HG02938 (cell line): ENCODE measurements at regions not wholly inside any gene's neighbourhood (a gene's known extent, or its start where the extent isn't known, plus 50 kb on each side); places are given as distances from the start of the nearest gene placed in this dataset.
"Not testable (repeated sequence)": the region's sequence is repeated elsewhere in the genome, so short reads cannot be mapped to it uniquely, and the experiment has no call there.

Experiments used
- ATAC-seq: cut with Tn5 transposase; IDR thresholded peaks from one replicate; pipeline ENCODE4 v1.9.1; 2021; ENCODE audit warnings: mild to moderate bottlenecking, moderate library complexity; ENCODE audit not compliant: unreplicated experiment

GRCh38 chr3:34046154-34046553 lies 247.7 kb downstream of the PDCD6IP start:
- no peak for ATAC-seq

- no peak for ATAC-seq
These were observed 255.2 kb downstream of the PDCD6IP start for GRCh38 chr3:34053626-34054025.

DNA sequence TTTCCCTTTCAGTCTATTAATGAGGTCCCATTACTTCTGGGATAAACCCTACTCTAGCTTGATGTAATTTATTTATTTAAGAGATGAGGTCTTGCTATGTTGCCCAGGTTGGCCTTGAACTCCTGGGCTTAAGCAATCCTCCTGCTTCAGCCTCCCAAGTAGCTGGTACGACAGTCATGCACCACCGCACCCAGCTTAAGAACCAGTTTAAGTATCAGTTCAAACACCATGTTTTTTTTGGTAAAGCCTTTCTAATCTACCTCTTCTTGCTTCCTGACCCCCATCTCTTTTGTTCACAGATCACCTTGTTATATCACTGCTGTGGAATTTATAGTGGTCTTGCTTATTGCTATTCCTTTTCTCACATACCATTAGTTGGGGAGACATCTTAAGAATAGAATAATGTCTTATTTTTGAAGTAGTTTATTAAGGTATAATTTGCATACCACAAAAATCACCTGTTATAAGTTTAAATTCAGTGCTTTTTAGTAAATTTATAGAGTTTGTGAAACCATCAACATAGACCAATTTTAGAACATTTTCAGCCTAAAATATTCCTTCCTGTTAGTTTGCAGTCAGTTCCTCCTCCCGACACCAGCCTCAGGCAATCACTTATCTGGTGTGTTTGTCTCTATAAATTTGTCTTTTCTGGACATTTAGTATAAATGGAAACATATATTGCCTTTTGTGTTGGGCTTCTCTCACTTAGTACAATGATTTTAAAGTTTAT lies 257.9 kb downstream of the PDCD6IP start:
- peak; percentile 25 for ATAC-seq

DNA sequence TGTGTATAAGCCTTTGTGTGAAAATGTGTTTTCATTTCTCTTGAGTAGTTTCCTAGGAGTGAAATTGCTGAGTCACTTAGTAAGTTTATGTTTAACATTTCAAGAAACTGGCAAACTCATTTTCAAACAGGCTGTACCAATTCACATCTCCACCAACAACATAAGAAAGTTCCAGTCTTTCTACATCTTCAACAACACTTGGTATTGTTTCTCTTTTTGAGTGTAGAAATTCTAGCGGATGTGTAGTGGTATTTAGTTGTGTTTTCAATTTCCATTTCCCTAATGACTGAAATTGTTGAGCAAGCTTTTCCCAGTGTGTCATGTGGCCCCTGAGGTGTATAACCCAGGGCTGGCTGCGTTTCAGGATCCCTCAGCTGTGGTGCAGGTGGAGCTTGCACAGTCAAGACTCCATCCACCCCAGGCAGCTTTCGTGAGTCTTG lies 258.5 kb downstream of the PDCD6IP start:
- peak; percentile 83 for ATAC-seq

DNA sequence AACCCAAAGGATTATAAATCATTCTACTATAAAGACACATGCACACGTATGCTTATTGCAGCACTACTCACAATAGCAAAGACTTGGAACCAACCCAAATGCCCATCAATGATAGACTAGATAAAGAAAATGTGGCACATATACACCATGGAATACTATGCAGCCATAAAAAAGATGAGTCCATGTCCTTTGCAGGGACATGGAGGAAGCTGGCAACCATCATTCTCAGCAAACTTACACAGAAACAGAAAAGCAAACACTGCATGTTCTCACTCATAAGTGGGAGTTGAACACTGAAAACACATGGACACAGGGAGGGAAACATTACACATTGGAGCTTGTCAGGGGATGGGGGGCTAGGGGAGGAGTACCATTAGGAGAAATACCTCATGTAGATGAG lies 262.6 kb downstream of the PDCD6IP start:
- not testable (repeated sequence) for ATAC-seq

GRCh38 chr3:34065901-34066300 lies 267.5 kb downstream of the PDCD6IP start:
- no peak for ATAC-seq

- ATAC-seq: no peak
These were observed 267.9 kb downstream of the PDCD6IP start for GRCh38 chr3:34066328-34066727.

DNA sequence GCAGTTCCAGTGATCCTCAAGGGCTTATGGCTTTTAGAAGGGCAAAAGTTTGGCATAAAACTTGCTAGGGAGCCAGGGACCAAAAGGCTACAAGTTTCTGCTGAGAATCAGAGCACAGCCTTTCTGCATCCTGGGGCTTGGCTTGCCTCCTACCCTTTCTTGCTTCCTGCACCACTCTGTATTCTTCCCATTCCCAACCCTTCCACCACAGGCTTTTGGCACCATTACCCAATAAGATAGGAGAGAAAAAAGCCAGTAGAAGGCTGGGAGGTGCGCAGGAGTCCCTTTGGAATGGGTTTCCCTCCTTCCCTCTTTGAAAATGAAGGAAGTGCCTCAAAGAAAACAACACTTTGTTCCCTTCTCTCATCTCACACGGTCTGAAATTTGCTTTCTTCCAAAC lies 268.6 kb downstream of the PDCD6IP start:
- ATAC-seq: no peak

GRCh38 chr3:34067536-34068051 lies 269.2 kb downstream of the PDCD6IP start:
- ATAC-seq: no peak

DNA sequence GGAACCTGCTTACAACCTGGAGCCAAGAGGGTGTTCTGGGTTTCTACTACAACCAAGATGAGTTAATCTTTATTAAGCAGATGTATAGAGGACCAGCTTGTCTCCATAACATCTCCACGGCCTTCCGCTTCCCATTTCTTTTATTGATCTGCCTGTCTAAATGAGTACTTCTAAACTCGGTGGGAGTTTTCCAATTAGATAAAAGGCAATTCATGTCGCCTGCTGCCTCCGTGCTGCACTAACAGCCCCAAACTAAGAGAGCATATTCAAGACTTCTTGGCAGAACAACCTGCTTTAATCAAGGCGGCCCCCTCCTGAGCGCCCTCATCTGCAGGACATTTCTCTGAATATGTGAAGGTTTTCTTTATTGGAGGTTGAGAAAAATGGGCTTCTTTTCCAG lies 270.1 kb downstream of the PDCD6IP start:
- no peak for ATAC-seq

- peak; percentile 34 for ATAC-seq
These were observed 272.6 kb downstream of the PDCD6IP start for GRCh38 chr3:34070831-34071585.

DNA sequence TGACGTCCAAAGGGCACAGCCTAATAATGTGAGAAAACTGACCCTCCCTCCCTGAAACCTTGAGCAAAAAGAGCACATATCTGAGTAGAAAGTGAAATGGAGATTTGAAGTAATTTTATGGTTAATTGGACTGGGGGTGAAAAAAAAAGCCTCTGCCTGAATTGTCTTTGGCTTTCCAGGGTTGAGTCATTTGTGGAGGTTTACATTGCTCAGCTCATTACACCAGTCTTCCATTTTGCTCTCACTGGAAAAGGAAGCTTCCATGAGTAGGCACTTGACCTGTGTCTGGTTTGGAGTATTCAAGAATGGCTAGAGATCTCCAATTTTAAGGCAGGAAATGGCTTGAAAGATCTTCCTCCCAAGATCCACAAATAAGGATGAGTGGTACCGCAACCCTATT lies 273.9 kb downstream of the PDCD6IP start:
- no peak for ATAC-seq

GRCh38 chr3:34073111-34073510 lies 274.7 kb downstream of the PDCD6IP start:
- no peak for ATAC-seq

GRCh38 chr3:34073961-34074360 lies 275.5 kb downstream of the PDCD6IP start:
- no peak for ATAC-seq

DNA sequence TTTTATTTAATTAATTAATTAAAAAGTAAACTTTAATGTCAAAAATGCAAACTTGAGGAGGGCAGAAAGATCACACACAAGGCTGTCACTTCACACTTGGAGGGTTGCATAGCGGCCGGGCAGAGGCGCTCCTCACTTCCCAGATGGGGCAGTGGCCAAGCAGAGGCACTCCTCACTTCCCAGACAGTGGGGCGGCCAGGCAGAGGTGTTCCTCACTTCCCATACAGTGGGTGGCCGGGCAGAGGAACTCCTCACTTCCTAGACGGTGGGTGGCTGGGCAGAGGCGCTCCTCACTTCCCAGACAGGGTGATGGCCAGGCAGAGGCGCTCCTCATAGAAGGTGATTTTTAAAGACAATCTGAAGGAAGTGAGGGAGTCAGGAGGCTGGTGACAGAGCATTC lies 277.5 kb downstream of the PDCD6IP start:
- no peak for ATAC-seq

GRCh38 chr3:34077417-34078195 lies 279.2 kb downstream of the PDCD6IP start:
- ATAC-seq: peak; percentile 58

DNA sequence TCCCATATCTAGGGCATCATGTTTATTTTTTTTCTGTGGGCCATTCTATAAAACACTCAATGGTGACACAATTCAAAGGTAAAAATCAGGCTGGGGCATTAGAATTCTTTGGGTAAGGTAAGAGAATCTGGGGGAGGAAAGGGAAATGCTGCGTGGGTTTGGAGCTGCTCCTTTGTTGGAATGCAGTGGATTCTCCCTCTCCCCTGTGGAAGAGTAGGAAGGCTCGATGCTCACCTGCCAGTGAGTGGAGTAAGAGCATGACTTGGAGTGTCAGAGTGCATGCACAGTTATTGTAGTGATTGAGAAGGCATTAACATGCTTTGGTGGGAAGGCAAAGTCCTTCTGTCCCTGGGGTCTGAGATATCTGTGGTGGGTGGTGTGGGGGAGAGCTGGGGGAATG lies 280.0 kb downstream of the PDCD6IP start:
- no peak for ATAC-seq

DNA sequence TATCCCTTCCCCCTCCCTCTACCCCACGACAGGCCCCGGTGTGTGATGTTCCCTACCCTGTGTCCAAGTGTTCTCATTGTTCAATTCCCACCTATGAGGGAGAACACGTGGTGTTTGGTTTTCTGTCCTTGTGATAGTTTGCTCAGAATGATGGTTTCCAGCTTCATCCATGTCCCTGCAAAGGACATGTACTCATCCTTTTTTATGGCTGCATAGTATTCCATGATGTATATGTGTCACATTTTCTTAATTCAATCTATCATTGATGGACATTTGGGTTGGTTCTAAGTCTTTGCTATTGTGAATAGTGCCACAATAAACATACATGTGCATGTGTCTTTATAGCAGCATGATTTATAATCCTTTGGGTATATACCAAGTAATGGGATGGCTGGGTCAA lies 281.4 kb downstream of the PDCD6IP start:
- not testable (repeated sequence) for ATAC-seq

DNA sequence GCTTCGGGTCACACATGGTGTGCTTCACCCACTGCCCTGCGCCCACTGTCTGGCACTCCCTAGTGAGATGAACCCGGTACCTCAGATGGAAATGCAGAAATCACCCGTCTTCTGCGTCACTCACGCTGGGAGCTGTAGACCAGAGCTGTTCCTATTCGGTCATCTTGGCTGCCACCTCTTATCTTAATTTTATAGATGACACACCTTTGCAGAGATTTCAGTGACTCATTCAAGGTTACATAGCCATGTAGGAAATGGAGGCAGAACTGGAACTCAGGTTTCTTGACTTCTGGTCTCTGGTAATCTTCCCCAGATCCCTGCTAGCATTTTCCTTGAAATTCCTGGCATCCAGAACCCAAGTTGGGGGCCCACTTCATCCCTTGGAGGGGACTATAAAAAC lies 291.9 kb downstream of the PDCD6IP start:
- not testable (repeated sequence) for ATAC-seq

DNA sequence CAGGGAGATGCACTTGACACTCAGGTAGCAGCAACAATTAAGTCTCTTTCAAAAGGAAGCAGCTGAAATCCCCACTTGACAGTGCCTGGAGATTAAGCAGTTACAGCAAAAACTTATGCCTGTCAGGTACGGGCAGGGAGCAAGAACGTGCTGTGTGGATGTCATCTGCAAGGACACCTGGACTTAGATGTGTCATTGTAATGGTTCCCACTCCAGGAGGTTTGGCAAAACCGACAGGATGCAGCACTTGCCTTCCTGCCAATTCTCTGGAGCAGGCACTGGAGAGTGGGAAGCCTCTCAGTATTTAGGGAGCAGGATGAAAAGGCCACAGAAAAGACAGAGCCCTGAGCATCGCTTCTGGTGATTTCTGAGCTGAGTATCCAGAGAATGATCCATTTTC lies 292.4 kb downstream of the PDCD6IP start:
- no peak for ATAC-seq

DNA sequence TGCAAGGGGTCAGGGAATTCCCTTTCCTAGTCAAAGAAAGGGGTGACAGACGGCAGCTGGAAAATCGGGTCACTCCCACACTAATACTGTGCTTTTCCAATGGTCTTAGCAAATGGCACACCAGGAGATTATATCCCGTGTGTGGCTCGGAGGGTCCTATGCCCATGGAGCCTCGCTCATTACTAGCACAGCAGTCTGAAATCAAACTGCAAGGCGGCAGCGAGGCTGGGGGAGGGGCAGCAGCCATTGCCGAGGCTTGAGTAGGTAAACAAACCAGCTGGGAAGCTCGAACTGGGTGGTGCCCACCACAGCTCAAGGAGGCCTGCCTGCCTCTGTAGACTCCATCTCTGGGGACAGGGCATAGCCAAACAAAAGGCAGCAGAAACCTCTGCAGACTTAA lies 295.9 kb downstream of the PDCD6IP start:
- not testable (repeated sequence) for ATAC-seq
